Head of caudate nucleus (tissue), 42 donors: ENCODE measurements at regions not wholly inside any gene's neighbourhood (a gene's known extent, or its start where the extent isn't known, plus 50 kb on each side); places are given as distances from the start of the nearest gene placed in this dataset.
A peak's percentile ranks its signal among the peaks of the same experiment; 100 is the strongest.

ENCODE experiments used
- DNase-seq, 42 donors: peaks; one replicate each; pipeline versions ENCODE4 v3.0.0 to v3.0.0-alpha.2; 2020 to 2021; ENCODE audit warnings: mixed read lengths in 7 of 42
- intact Hi-C: fragments of 100-400 bp; cut with DNase I; formaldehyde crosslinking; loops from one replicate; pipeline ENCODE4 v1.15.0; 2022

DNA sequence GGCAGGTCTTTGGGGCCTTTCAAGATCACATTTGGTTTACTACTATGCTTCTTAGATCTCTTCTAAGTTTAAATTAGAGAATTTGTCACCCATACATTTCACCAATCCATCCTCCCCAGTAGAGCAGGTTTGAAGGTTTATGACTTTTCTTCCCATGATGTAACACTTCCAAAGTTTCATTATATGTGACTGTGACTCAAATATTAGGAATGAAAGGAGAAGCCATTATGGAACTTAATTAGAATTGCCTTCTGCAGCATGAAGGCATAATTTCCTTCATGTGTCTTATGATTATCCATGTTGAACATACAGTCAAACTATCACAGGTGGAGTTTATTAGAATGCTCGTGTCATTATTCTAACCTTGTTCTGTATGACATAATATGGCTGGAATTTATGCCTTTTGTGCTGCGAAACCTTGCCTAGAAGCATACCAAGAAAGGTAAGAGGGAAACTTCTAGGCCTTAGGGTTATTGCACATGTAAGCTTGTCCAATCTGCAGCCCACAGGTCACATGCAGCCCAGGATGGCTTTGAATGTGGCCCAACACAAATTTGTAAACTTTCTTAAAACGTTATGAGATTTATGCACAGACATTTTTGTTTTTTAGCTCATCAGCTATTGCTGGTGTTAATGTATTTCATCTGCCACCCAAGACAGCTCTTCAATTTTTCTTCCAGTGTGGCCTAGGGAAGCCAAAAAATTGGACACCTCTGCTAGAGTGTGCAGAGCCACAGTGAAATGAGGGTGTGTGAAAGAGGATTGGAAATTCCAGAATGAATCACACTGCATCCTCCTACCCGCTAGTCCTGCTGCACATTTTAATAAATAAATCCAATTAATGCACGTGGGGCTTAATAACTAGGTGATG lies 133.6 kb downstream of the TMEM26 start:
- no peak for DNase-seq
- intact Hi-C loops = loop anchor here (5.0 kb wide), 1 partner anchor 253 kb away; no protein-coding TSS in a partner anchor

DNA sequence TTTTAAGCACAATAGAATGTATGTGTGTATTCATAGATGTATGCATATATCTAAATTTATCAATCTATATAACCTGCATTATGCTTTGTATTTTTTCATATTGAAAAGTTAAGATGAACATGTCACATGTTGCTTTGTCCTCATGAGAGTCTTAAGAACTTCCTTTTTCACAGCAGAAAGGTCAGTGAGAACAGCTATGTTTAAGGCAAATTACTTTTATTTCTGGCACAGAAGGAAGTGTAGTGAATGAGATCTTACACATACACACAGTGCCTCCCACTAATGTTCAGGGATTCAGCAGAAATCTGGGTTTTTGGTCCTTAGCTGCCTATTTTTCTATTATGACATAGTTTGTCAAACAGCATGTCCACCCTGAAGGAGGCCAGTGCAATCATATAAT lies 134.8 kb downstream of the TMEM26 start:
- DNase-seq = no peak
- intact Hi-C loops = loop anchor here (5.0 kb wide), 1 partner anchor 254 kb away; no protein-coding TSS in a partner anchor

DNA sequence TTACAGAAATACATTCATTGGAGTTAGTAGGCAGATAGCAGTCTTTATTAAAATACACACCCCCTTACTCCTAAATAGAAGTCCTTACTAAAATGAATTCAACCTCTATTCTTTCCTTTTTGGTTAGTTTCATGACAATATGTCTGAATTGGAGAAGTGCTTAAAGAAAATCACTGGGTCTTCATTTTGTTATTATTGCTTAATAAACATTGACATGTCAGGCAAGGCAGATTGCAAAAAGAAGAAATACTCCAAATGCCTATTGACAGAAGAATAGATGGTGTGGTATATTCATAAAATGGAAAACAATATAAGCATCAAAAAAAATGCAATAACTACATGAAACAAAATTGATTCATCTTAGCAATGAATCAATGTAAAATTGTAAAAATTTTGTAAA lies 135.5 kb downstream of the TMEM26 start:
- no peak for DNase-seq
- intact Hi-C loops = loop anchor here (5.0 kb wide), 1 partner anchor 255 kb away; no protein-coding TSS in a partner anchor

DNA sequence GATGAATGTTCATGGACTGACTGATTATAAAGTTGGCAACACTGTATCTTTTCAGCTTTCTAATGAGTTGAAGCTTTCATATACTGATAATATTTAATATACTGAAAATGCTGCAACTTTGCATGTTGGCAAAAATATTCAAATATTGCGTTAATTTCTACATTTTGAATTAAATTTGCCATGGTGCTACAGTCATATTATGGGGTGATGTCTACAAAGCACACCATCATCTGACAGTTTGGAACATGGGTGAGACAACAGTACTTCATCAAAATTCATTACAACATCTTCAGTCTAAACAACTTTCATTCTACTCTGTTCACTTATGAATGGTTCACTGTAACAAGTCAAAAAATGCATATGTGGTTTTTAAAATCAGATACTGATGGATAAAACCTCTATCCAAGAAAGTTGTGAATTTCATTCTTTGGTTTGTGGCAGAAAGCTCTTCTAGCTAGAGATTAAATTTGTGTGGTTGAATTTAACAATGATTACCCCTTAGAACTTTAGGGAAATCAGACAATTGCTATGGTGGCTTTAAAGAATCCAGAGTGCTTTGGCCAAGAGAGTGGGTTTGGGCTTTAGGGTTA lies 136.4 kb downstream of the TMEM26 start:
- DNase-seq = no peak
- intact Hi-C loops = loop anchor here (5.0 kb wide), 1 partner anchor 256 kb away; no protein-coding TSS in a partner anchor

DNA sequence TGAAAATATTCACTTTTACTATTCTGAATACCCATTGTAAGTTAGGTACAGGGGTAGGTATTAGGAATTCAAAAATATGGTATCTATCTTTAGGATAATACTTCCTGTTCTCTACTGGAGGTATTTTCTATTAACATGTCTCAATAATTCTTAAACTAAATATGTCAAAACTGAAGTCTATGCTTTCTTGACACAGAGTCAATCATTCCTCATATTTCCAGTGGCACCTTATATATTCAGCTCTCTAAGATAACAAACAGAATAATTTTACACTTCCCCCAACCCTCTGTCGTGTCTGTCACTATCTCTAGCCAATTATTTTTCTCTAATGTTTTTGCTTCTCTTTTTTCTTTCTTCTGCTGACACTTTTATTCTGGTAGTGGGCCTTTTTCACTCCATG lies 138.9 kb downstream of the TMEM26 start:
- DNase-seq = no peak
- intact Hi-C loops = no loop called here

DNA sequence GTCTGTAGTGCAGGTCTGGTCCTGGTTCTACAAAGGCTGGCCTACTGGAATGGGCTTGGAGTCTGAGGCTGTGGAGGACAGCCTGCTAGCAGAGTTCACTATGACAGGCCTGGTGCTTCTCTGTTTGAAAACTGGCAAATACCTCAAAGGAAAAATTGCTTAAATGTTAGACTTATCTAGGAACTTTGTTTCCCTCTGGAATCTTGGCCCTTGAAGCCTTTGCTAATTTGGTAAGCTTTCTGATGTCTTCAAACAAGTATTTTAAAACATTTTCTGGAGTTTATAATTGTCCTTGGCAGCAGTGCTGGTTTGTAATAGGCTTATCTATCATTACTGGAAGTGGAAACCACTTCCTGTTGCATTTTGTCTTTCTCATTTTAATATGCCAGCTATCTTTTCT lies 139.7 kb downstream of the TMEM26 start:
- no peak for DNase-seq
- intact Hi-C loops = no loop called here

DNA sequence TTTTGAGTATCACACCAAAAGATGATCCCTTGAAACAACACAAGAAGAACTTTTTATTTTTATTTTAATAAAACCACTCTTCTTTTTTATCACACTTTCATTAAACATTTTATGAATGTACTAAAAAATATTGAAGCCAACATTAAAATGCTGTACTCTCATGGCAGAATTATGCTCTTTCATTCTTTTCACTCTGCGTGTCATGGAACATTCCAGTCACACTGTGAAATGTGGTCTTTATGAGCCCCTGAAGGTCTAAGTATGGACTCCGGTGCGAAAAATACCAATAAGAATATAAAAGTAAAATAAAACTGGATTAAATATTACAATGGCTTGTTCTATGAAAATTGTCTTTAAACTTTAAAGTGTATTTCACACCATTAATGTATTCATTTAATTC lies 148.4 kb downstream of the TMEM26 start:
- intact Hi-C loops = no loop called here
- no peak for DNase-seq

DNA sequence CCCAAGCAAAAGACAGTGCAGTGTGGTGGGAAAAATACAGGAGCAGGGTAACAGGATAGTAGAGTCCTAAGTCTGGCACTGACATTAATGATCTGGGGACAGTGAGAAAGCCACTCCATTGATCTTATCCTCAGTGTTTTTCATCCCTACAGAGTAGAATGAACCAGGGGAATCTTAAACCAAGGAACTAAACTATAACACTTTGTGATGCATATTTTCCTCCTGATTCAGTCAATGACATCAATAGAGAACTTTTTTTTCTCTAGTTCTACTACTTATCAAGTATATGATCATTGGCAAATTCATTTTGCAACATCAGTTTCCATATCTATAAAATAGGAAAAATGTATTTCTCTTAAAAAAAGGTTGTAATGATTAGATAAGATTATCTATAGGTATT lies 151.1 kb downstream of the TMEM26 start:
- intact Hi-C loops = no loop called here
- DNase-seq = no peak

DNA sequence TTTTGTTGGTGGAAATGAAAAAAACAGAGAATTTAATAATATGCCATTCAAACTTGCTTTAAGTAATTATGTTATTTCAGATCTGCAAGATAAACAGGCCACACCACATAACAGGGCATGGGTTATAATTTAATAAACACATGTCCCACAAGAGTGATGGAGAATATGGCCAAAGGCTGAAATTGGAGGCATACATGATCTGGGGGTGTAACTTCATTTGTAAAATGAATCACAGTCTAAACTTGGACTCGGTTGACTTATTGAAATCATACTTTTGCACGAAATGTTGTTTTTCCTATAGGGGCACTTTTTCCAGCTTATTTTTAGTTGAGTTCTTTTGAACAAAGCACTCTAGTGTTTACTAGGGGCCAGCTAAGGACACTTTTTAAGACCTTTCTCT lies 151.6 kb downstream of the TMEM26 start:
- intact Hi-C loops = no loop called here

DNA sequence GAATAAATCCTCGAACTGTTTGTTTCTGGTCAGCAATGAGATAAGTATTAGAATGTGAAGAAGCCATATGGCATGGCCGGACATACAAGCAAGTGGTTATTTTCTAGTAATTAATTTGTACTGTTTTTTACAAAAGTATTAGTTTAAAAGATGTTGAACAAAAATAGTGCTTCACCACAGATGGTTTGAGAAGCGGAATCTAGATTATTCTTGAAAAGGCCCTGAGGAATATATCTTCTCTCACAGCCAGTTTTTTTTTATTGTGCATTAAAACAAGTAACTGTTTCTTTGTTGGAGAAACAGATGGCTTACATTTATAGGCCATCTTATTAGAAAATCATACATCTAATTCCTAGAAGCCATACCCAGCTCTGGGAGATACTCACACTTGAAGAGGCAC lies 153.3 kb downstream of the TMEM26 start:
- intact Hi-C loops = no loop called here
- DNase-seq = no peak

More for the DNA sequence above, 151.6 kb downstream of the TMEM26 start:
- DNase-seq = no peak

DNA sequence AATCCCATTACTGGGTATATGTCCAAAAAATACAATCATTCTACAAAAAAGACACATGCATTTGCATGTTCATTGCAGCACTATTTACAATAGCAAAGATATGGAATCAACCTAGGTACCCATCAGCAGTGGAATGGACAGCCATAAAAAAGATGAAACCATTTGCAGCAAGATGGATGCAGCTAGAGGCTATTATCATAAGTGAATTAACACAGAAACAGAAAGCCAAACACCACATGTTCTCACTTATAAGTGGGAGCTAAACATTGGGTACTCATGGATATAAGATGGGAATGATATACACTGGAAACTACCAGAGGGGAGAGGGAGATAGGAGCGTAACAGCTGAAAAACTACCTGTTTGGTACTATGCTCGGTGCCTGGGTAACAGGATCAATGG lies 154.0 kb downstream of the TMEM26 start:
- no peak for DNase-seq
- intact Hi-C loops = no loop called here

DNA sequence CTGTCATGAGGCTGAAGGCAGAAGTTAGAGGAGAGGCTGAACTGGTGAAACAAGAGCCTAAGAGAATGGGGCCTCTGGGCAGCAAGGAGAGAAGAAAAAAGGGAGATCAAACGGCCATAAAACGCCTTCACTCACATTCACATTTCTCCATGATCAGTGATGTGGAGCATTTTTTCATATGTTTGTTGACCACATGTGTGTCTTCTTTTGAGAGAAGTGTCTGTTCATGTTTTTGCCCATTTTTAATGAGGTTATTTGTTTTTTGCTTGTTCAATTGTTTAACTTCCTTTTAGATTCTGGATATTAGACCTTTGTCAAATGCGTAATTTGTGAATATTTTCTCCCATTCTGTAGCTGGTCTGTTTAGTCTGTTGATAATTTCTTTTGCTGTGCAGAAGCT lies 155.0 kb downstream of the TMEM26 start:
- intact Hi-C loops = no loop called here

DNA sequence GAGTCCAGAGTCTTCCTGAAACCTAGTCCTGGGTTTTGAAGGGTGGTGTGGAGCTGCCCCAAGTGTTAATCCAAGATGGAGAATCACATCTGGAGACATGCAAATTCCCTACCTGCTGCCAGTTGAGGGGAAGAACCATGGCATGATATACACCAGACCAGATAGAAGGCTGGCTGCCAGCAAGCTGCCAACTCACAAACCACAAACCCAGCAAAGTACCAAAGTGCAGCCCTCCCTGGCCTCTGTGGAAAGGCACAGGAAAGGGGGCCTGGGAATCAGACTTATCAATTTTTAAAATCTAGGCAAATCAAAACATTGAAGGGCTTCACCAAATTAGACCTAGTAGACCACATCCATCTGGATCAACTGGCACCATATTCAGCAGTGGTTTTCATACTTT lies 157.0 kb downstream of the TMEM26 start:
- DNase-seq = no peak
- intact Hi-C loops = no loop called here

More for the DNA sequence above, 155.0 kb downstream of the TMEM26 start:
- no peak for DNase-seq

DNA sequence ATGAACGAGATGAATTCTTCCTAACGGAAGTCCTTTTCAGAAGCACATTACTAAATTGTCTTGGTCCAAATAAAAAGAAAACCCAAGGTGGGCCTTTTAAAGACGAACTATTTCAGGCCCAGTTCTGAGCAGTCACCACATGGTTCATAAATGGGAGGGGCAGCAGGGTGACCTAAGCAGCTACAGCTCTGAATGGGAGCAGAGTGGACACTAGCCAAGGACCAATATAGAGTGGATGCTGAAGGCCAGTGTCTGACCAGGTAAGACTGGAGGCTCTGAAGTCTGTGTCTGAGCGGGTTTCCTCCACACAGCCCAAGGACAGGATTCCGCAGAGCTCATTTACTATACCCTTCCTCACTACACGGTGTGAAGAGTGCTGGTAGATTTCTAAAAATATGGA lies 159.1 kb downstream of the TMEM26 start:
- intact Hi-C loops = no loop called here
- no peak for DNase-seq

DNA sequence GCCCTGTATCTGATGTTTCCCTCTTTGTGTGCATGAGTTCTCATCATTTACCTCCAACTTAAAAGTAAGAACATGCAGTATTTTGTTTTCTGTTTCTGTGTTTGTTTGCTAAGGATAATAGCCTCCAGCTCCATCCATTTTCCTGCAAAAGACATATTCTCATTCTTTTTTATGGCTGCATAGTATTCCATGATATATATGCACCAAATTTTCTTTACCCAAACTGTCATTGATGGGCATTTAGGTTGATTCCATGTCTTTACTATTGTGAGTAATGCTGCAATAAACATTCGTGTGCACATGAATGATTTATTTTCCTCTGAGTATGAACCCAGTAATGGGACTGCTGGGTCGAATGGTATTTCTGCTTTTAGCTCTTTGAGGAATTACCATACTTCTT lies 163.4 kb downstream of the TMEM26 start:
- intact Hi-C loops = no loop called here
- DNase-seq = no peak

DNA sequence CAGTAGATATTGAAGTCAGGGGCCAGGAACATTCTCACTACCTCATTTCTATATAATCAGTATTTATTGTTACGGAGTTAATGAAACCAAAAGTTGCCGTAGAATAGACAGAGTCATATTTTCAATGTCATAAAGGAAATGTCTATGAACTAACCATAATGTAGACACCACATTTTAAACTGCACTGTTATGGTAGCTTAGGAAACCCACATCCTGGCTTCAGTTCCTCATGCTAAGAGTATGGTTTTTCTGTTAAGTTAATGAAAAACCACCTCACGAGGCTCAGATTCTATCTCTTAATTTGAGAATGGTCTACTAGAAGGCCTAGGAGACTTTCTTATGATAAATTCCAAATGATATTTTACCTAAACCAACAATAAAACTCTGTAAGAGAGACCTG lies 166.5 kb downstream of the TMEM26 start:
- DNase-seq = no peak
- intact Hi-C loops = no loop called here

DNA sequence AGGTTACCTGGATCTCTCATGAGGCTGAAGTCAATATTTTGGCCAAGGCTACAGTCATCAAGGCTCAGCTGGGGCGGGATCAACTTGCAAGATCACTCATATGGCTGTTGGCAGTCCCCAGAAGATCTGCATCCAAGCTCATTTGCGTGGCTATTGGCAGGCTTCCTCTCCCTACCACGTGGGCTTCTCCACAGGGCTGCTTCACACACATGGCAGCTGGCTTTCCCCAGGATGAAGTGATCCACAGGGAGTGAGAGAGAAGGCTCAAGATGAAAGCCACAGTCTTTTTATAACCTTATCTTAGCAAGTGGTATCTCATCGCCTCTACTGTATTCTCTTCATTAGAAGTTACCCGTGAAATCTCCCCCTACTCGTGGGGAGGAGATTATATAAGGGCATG lies 167.4 kb downstream of the TMEM26 start:
- intact Hi-C loops = loop anchor here (2.0 kb wide), 1 partner anchor 469 kb away; no protein-coding TSS in a partner anchor
- no peak for DNase-seq

DNA sequence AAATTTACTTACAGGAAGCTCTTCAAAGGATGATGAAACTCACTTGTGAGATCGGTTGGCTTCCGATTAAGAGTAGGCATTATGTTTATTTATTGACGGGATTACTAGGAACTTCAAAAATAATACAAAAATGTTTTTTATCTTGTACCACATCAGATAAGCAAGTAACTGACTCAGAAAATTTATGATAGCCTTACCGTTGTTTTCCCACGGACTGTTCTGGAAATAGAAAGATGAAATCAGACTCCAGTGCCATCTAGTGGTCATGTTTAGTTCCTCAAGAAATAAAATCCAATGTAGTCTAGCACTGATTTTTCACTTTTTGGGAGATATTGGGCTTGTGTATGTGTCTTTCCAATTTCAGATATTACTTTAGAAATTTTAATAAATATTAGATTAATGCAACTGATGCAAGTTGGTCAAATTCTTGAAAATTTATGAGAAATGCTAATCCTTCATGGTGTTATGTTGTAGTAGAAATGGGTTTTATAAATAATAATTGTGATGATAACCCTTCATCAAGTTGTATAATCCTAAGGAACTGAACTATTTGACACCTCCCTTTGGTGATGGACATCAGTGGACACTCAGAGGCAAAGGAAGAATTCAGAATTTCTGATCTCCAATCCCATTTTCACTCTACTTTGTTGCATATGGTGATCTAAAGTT lies 168.8 kb downstream of the TMEM26 start:
- DNase-seq = peak in 3 of 42 donors; percentile 22 to 65 (median 36)
- intact Hi-C loops = loop anchor here (2.0 kb wide), 1 partner anchor 468 kb away; no protein-coding TSS in a partner anchor

DNA sequence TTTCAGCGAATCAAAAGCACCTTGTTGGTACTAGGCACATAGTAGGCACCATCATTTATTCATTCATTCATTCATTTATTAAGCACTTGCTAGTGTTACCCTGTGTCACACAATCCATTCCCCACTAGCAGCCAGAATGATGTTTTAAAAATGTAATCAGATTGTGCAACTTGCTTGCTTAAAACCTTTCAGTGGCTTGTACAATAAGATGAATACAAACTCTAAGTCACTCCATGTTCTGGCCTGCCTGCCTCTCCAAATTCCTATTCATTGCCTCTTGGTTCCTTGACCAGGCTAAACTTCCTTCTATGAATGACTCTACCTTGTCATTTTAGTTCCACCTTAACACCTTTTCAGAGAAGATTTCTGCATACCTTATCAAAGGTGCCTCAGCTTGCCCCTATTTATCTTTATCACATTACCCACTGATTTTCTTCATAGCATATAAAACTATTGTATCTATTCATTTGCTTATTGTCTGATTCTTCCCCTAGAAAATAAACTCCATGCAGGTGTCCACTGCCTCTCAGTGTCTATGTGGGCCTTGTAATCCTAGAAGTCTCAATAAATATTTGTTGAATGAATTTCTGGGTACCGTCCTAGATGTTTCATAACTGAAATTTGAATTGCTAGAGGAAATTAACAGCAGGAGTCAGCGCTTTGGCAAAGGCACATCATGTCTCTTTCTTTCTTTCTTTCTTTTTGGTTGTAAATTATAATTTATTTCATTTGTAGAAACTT lies 169.5 kb downstream of the TMEM26 start:
- intact Hi-C loops = loop anchor here (2.0 kb wide), 1 partner anchor 467 kb away; no protein-coding TSS in a partner anchor
- no peak for DNase-seq
